GM19455 (cell line): ENCODE measurements at regions not wholly inside any gene's neighbourhood (a gene's known extent, or its start where the extent isn't known, plus 50 kb on each side); places are given as distances from the start of the nearest gene placed in this dataset.

Experiments used
- ATAC-seq: cut with Tn5 transposase; IDR thresholded peaks from one replicate; pipeline ENCODE4 v1.9.1; 2021; ENCODE audit not compliant: unreplicated experiment

DNA sequence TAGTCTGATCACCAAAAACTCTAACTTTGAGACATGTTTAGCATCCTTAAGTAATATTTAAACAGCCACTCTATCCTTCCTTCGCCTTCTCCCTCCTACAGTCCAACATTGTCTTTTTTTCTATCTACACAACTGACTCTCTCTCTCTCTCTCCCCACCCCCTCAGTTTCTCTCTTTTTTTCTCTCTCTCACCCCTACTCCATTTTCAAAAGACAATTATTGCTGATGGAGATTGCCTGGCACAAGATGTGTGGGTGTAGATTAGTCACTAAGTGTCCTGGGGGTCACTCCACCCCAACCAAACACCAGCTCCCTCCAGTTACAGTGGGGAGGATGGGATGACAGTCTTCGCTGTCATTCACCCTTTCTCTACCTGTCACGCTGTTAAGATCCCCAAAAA, 94.5 kb upstream of the NFIA start:
- ATAC-seq = no peak

DNA sequence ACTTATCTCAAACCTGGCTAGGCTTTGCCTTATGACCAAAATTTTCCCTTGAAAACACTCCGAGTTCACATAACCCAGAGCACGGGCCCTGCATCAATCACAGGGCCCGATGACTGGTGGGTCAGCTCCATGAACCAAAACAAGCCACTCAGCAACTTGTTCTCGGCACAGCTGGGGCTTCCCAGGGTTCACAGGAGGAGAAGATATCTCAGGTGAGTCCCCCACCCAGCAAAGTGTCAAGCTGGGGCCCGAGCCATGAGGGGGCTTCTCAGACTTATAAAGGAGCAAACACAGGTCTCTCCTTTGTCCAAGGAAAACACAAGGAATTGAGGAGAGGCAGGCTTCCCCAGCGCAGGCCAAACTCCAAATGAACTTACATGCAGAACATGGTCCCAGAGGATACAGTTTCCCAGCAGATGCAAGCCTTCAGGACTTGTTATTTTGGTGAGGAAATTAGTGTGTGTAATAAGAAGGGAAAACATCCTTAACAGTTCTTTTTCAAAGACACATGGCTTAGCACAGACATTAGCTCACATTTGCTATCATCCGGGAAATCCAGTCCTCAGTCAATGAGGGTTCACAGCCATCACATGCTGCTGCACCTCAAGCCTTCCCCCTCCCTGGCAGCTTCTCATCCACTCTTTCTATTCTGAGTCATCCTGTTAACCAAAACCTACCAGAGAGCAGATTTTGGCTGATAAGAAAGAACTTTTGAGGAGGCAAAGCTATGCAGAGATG, 98.1 kb upstream of the NFIA start:
- no peak for ATAC-seq

DNA sequence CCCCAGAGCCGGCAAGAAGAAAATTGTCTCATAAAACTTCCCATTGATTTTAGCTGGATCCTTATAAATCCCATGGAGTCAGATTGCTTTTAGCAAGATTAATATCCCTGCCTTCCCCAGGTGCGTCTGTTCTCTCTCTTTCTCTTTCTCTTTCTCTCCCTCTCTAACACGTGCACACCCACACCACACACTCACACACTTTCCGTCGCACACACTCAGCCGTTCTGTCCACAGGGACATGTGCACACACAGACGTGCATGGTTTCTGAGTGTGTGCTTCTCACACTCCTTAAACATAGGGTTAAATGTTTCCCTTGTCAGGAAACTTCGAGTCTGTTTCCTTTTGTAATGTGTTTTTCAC, 98.7 kb upstream of the NFIA start:
- ATAC-seq = no peak

DNA sequence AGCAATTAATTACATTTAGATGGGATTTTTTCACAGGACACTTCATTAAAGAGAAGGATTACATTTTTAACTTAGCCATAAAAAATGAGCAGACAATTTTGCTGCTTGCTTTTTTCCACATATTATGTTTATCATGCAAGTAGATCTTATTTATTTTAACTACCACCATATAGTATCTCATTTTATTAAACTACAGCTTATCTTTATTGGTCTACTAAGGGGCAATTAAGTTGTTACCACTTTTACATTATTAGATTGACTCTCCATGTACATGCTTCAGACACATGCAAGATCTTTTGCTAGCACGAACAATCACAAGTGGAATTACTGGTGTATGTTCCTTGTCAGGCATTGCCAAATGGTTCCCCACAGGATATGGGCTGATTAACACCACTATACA, 99.8 kb upstream of the NFIA start:
- no peak for ATAC-seq

DNA sequence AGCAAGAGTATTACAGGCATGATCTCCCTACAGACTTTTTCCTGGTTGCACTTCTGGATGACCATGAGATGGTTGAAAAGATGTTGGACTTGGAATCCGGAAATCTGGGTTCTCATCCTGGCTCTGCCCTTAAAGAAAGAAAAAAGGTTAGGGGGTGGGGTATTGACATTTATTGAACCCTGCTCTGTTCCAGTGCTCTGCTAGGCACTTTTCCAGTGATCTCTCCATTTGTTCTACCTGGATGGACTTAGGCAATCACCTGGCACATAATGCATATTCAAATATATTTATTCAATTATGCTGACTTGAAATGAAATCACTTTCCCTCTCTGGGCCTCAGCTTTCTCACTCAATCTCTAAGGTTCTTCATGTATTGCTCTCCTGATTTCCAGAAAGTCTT, 101.0 kb upstream of the NFIA start:
- no peak for ATAC-seq

DNA sequence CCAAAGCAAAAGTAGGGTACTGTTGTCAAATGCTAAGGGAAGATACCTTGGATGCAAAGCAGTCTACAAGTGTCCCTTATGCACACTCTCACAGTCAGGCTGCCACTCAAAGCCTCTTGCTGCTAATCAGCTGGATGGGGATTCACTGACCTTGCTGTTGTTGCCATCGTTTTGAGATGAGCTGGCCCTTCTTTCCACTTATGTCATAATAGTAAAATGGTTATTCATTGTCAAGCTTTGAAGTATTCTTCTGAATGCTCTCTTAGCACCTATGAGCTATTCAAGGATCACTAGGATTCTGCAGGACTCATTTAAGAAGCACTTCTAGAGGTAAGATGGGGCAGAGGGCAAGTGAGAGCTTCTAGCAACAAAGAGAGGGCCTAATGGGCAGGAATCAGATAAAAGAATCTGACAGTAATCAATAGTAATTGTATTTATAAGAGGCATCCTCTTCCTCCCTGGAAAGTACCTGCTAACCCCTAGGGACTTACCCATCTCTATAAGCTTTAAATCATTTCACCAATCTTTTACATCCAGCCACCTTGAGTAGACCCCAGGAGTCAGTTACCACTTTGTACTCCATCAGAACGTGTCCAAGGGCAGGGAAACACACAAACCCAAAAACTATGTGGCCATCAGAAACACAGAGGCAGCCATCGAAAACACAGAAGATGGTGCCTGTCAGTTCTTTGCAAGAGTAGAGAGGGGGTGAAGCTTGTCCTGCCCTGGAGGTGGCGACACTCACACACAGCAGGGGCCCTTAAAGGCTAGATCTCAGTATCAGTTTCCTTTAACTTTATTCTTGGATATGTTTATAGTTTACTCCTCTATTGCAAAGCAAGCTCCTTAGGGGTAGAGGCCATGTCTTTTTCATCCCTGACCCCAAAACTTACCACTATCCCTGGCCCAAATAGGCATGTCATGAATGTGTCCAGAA, 103.7 kb upstream of the NFIA start:
- no peak for ATAC-seq

DNA sequence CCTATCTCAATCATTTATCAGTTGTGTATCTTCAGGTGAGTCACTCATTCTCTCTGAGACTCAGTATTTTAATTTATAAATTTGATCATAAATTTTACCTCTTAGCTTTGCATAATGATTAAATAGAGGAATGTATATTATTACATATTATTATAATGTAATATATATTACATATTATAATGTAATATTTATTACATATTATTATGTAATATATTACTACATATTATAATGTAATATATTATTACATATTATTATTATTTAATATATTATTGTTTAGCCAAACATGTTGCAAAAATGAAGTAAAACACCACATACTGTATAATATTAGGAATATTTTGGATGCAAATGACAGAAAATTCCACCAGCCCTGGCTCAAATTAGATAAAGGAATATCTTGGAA, 104.7 kb upstream of the NFIA start:
- ATAC-seq = no peak

DNA sequence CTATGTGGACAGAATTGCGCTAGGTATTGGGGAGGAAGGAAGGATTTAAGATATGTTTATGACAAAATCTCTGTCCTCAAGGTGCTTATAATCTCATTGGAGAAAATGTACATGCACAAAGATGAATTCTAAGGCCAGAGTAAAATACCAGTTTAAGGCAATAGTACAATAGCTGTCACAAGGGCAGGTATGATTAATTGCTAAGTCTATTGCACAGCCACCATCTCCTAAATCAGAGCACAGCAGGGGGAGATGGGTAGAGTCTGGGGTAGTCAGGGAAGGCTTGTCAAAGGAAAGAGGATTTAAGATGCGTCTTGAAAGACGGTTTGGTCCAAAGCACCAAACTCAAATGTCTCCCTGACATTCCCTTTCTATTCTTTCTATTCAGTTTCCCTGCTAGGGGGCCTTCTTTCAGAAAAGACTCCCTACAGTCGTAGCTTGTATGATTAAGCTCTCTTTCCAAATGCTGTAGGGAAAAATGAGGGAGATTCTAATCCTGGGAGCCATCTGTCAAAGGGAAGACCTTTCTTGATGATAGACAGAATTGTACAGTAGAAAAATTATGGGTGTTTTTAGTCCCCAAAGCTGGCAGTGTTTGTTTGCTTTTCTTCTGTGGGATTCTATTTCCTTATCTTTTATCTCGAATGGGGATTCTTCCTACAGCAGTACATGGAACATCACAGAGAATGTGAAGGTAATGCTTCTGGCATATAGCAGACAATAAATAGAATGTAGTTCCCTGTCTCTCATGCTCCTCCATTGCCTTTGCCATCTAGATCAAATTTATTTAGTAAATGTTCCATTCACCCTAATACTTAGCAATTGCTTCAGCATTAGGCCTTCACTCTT, 107.6 kb upstream of the NFIA start:
- ATAC-seq = no peak

DNA sequence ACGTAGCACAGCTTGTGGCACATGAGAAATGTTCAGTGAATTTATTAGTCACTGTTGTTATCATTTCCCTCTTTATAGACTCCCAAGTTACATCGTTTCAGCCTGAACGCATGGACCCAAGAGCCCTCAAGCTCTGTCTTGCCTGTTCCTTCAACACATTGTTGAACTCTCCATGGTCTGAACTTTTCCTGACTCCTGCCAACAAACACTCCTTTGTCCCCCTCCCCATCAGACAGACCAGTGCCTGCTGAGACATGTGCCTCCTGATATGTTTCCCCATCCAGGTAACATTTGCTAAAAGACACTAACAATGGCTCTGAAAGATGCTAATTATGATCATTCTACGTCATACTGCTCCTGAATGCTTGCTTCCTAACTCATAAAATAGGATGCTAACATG, 108.7 kb upstream of the NFIA start:
- ATAC-seq = no peak

DNA sequence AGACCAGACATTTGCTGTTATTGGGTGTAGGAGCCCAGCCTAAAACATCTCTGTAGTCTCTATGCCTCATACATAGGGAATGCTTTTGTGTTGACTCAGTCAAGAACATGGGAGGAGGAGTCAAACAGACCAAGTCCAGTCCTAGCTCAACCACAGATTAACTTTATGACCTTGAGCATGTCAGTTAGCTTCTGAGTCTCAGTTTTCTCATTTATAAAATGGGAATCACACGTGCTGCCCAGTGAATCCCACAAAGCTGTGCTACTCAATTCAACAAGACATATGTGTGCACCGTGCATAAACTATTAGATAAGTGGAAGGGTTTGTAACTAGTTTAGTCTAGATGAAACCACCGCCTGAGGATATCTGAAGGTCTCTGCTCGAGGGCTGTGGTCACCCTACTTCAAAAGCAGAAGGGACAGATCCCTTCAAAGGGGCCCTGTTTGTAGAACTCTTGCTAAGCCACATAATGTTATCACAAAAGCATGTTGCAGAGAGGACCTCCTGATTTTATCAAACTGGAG, 109.5 kb upstream of the NFIA start:
- no peak for ATAC-seq

DNA sequence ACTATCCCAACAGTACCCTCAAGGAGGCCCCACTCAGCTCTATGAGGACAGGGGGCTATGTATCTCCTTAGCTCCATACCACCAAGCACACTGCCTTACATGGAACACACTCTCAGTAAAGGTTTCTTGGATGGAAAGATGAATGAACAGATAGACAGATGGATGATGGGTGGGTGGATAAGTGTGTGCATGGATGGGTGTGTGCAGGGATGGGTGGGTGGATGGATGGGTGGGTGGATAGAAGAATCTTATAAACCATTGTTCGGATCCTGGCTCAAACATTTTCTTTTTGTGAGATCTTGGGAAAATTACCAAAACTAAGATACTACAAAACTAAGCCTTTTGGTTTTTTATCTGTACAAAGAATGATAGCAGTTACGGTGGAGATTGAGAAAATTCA, 111.0 kb upstream of the NFIA start:
- no peak for ATAC-seq

DNA sequence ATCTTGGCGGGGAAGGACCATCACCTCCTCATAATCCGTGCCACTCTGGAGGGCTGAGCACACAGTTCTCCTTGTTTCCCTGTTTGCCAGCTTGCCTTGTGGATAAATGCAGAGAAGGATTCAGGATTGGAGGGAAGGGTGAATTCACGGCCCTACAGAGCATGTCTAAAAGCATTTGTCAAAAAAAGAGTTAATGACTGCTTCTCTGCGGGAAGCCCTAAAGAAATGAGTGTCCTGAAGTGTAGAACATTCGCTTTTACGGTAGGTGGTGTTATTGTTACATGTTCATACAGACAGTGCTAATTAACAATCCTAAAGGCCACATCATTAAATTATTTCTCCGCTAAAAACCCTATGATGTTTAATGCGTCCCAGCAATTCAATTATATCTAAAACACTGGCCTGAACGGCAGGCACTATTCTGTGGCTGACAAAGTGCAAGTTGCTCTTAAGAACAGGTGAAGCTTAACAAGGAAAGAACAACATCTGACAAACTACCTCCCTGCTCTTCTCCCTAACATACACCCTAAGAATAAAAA, 112.3 kb upstream of the NFIA start:
- ATAC-seq = no peak

DNA sequence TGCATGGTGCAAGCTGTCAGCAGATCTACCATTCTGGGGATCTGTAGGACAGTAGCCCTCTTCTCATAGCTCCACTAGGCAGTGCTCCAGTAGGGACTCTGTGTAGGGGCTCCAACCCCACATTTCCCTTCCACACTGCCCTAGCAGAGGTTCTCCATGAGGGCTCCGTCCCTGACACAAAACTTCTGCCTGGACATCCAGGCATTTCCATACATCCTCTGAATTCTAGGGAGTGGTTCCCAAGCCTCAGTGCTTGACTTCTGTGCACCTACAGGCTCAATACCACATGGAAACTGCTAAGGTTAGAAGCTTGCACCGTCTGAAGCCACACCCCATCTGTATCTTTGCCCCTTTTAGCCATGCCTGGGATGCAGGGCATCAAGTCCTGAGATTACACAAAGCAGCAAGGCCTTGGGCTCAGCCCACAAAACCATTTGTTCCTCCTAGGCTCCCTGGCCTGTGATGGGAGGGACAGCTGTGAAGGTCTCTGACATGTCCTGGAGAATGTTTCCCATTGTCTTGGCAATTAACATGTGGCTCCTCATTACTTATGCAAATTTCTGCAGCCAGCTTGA, 117.0 kb upstream of the NFIA start:
- no peak for ATAC-seq

DNA sequence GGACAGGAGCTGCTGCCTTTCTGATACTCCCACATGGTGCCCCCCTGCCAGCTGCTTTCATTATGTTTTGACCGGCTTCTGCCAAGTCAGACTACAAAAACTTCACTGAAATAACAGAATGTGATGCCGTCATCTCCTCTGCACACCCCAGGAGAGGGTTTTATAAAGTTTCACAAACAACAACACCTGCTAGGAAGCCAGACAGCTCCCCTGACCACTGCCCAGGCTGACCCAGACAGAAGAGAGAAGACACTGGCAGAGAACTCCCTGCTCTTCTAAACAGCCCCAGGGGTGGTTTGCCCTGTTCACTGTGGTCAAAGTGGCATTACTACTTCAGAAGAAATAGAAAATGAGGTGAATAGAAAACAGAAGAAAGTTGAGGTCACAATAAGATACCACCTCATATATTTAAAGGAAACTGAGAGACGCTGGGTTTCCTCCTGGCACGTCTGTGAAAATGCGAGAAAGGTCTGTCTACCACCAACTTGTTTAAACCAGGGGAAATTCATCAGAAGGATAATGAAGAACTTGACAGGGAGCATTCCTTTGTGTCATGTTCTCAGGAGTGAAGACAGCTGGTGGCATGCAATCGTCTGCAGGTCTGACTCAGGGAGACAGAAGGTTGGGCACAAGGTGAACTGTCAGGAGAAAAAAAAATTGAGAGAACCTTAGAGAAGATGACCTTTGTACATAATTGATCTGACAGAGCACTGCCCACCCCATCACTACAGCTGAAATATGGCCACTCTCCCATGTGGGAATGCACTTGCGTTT, 119.0 kb upstream of the NFIA start:
- ATAC-seq = no peak

DNA sequence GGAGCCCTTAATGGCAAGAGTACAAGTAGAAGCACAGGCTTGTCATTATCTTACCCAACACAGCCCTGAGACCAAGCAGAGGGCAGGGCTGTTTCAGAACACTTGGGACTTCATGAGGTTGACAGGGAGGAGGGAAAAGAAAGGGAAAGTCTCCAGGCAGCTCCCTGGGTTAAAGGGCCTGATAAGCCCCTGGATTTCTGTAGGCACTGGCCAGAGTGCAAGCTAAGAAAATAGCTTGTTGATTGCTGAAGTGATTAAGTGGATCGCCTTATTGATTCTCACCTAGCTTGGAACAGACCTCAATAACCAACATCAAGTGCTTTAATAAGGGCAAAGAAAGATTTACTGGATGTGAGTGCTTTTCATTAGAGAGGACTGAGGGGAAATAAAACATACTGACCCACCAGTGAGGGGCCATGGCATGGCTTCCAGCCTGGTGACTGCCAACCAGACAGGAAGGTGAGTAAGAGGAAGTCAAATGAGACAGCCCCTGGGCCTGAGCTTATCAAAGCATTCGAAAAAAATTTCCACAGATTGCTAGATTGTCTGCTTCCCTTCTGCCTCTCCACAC, 121.4 kb upstream of the NFIA start:
- no peak for ATAC-seq

DNA sequence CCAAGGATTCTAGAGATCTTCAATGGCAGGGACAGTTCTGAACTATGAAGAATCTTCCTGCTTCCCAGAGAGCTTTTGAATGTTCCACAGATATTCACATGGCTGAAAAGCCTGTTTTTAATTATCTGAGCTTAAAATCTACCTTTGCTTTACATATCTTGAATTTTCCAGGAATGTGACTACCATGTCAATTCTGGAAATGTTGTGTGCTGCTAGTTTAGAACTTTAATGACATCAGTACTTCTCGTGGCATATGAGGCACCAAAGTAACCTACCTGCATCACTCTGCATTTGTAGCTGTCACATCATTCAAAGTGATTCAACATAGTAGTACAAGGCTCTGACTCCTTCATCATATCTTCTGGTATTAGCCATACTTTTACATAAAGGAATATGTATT, 122.7 kb upstream of the NFIA start:
- ATAC-seq = no peak

DNA sequence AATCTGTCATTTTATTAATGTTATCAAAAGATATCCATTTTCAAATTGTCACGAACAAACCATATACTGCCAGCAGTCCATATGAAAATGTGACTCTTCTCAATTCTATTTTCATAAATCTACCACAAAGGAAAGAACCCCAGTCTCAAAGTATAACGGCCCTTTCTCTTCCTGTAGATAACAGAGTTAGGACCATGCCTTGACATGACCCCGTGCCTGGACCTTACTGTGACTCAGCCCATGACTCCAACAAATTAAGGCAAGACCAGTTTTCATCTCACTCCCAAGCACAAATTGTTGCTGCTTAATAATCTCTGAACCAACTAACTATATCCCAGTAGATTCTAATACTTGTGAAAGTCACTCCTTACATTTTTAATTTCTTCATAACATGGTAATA, 124.4 kb upstream of the NFIA start:
- ATAC-seq = no peak

DNA sequence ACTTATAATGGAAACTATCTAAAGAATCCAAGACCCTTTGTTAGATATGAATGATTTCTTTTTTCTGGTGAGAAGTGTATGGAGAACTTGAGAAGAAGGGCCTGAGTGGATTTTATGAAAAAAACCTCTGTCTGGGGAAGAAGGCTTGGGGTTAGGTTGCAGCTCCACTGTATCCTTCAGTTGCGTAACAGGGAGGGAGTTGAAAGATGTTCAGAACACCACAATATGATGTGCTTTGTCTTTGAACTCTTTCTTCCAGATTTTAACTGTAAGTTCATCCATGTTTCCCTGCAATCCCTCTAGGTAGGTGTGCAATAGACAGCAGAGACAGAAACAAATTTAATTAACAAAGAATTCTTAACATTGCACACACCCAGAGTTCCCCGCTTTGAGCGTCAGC, 125.8 kb upstream of the NFIA start:
- ATAC-seq = no peak

DNA sequence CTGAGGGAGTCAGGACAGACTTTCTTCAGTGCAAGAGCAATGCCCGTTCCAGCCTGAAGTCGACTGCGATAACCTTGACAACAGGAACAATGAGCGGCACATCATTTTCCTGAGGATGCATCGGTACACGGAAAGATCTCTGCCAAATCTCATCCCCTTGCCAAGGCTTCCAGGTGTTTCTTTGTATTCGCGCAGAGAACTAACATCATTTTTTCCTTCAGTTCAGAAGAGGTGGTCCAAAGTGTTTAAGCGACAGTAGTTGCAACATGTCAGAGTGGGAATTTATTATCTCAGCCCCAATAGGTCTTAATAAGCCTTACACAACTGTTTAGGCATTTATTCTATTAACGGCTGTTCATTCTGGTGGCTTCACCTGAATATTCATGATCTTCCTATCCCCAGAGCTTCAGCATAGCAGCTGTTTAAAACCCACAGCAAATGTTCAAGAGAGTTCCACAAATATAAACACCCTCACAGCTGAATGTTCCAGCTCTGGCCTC, 129.7 kb upstream of the NFIA start:
- ATAC-seq = no peak
